Activated B cell treated with CpG ODN at 0.5 μM for 24 hours (primary cell): ENCODE measurements at regions not wholly inside any gene's neighbourhood (a gene's known extent, or its start where the extent isn't known, plus 50 kb on each side); places are given as distances from the start of the nearest gene placed in this dataset.

Experiments
- ATAC-seq: fragments of 200-7000 bp; cut with Tn5 transposase; one replicate; pipeline ENCODE4 v1.10.0; 2021; ENCODE audit warnings: low read depth, mild to moderate bottlenecking, moderate library complexity
- CTCF ChIA-PET: fragments of 350-600 bp; sonication (Branson Sonifier 250); formaldehyde crosslinking; loops from one replicate; lab custom pipeline; 2021; ENCODE audit warnings: antibody characterized with exemption; lab: Charles Lee
- POLR2A ChIA-PET: fragments of 350-600 bp; sonication (Branson Sonifier 250); formaldehyde crosslinking; loops from one replicate; lab custom pipeline; 2021; ENCODE audit warnings: antibody characterized with exemption; lab: Charles Lee
- DNase-seq: peaks from one replicate; pipeline ENCODE4 v3.0.0; 2022
- H3K27ac Mint-ChIP-seq: one replicate; pipeline ENCODE4 v1.8.0; 2020; ENCODE audit warnings: mixed read lengths
- H3K27me3 Mint-ChIP-seq: one replicate; pipeline ENCODE4 v1.8.0; 2021; ENCODE audit warnings: mixed read lengths
- H3K36me3 Mint-ChIP-seq: one replicate; pipeline ENCODE4 v1.8.0; 2021; ENCODE audit warnings: low read depth, mixed read lengths
- H3K4me1 Mint-ChIP-seq: one replicate; pipeline ENCODE4 v1.8.0; 2021; ENCODE audit warnings: mixed read lengths
- H3K4me3 Mint-ChIP-seq: one replicate; pipeline ENCODE4 v1.8.0; 2020; ENCODE audit warnings: mild to moderate bottlenecking, mixed read lengths
- H3K9me3 Mint-ChIP-seq: one replicate; pipeline ENCODE4 v1.8.0; 2020; ENCODE audit warnings: mixed read lengths
- CTCF ChIP-seq: fragments of 200-600 bp; IDR thresholded peaks from one replicate; pipeline ENCODE4 v1.8.0; 2022; ENCODE audit warnings: antibody characterized with exemption, mild to moderate bottlenecking
- intact Hi-C: fragments of 100-400 bp; cut with micrococcal nuclease; formaldehyde crosslinking; loops from one replicate; pipeline ENCODE4 v1.15.1; 2024

GRCh38 chr20:62535282-62535811, 59.6 kb upstream of the GATA5 start:
- no peak for DNase-seq
- ChIA-PET POLR2A (no interaction called here), CTCF (no interaction called here)
- ATAC-seq, result no peak
- intact Hi-C loops, result no loop called here
- H3K36me3 Mint-ChIP-seq, result no peaks in the 10 kb centered on the region
- TF ChIP-seq CTCF, result no peak
- H3K4me3 Mint-ChIP-seq, result no peak overlapping the region
- H3K4me1 Mint-ChIP-seq, result no peaks in the 10 kb centered on the region
- peaks cover 9% of the 10 kb centered on the region for H3K27me3 Mint-ChIP-seq
- no peak overlapping the region for H3K27ac Mint-ChIP-seq
- no peaks in the 10 kb centered on the region for H3K9me3 Mint-ChIP-seq

- Mint-ChIP-seq H3K4me1 (no peaks in the 10 kb centered on the region), H3K36me3 (no peaks in the 10 kb centered on the region), H3K27me3 (peaks cover 5% of the 10 kb centered on the region), H3K27ac (no peak overlapping the region), H3K4me3 (no peak overlapping the region), H3K9me3 (no peaks in the 10 kb centered on the region)
- intact Hi-C loops, result no loop called here
- CTCF ChIA-PET, result no interaction called here
- no peak for DNase-seq
- no peak for ATAC-seq
- TF ChIP-seq CTCF, result no peak
- POLR2A ChIA-PET, result no interaction called here
These were observed 60.2 kb upstream of the GATA5 start for GRCh38 chr20:62535964-62536363.

- no peaks in the 10 kb centered on the region for H3K4me1 Mint-ChIP-seq
- H3K27ac Mint-ChIP-seq, result no peak overlapping the region
- TF ChIP-seq CTCF, result no peak
- no peaks in the 10 kb centered on the region for H3K9me3 Mint-ChIP-seq
- H3K4me3 Mint-ChIP-seq, result no peak overlapping the region
- H3K36me3 Mint-ChIP-seq, result no peaks in the 10 kb centered on the region
- DNase-seq, result no peak
- intact Hi-C loops, result no loop called here
- peaks cover 3% of the 10 kb centered on the region for H3K27me3 Mint-ChIP-seq
- CTCF ChIA-PET, result interaction anchor here (0.6 kb wide), 1 partner anchor 127 kb away, joined by 3 read pairs; no protein-coding TSS in a partner anchor
- ATAC-seq, result no peak
- POLR2A ChIA-PET, result no interaction called here
These were observed 61.1 kb upstream of the GATA5 start for GRCh38 chr20:62536871-62537401.

GRCh38 chr20:62537649-62538292, 62.0 kb upstream of the GATA5 start:
- ChIA-PET POLR2A (no interaction called here), CTCF (no interaction called here)
- ATAC-seq (no peak), DNase-seq (no peak)
- H3K4me1 Mint-ChIP-seq, result no peaks in the 10 kb centered on the region
- H3K9me3 Mint-ChIP-seq, result no peaks in the 10 kb centered on the region
- peaks cover 3% of the 10 kb centered on the region for H3K27me3 Mint-ChIP-seq
- intact Hi-C loops, result no loop called here
- H3K27ac Mint-ChIP-seq, result no peak overlapping the region
- TF ChIP-seq CTCF, result no peak
- H3K36me3 Mint-ChIP-seq, result no peaks in the 10 kb centered on the region
- no peak overlapping the region for H3K4me3 Mint-ChIP-seq

GRCh38 chr20:62539198-62540045, 63.6 kb upstream of the GATA5 start:
- Mint-ChIP-seq H3K27ac (no peak overlapping the region), H3K9me3 (no peaks in the 10 kb centered on the region), H3K4me3 (no peak overlapping the region), H3K27me3 (peaks cover 4% of the 10 kb centered on the region), H3K4me1 (no peaks in the 10 kb centered on the region), H3K36me3 (no peaks in the 10 kb centered on the region)
- POLR2A ChIA-PET, result no interaction called here
- DNase-seq, result no peak
- ATAC-seq, result no peak
- intact Hi-C loops, result no loop called here
- CTCF ChIA-PET, result interaction anchor here (0.6 kb wide), 1 partner anchor 240 kb away, joined by 3 read pairs; no protein-coding TSS in a partner anchor
- no peak for TF ChIP-seq CTCF
